GM12892 (cell line): ENCODE measurements at regions not wholly inside any gene's neighbourhood (a gene's known extent, or its start where the extent isn't known, plus 50 kb on each side); places are given as distances from the start of the nearest gene placed in this dataset.

Experiments
- POLR2A ChIP-seq: IDR thresholded peaks from 2 replicates; pipeline ENCODE4 v1.6.1; 2011; ENCODE audit warnings: low read depth, low read length, control low read depth
- POLR2AphosphoS5 ChIP-seq: IDR thresholded peaks from 2 replicates; pipeline ENCODE4 v1.6.1; 2011; ENCODE audit warnings: low read depth, low read length, control low read depth
- TAF1 ChIP-seq: IDR thresholded peaks from 2 replicates; pipeline ENCODE4 v1.6.1; 2011; ENCODE audit warnings: low read depth, mild to moderate bottlenecking, control low read depth, low read length, borderline replicate concordance

GRCh38 chr2:19632403-19632991, 269.3 kb downstream of the TTC32 start:
- no peak for TF ChIP-seq POLR2A
- TF ChIP-seq POLR2AphosphoS5: no peak
- TF ChIP-seq TAF1: no peak
